Suprapubic skin (tissue), 4 donors: ENCODE measurements at regions not wholly inside any gene's neighbourhood (a gene's known extent, or its start where the extent isn't known, plus 50 kb on each side); places are given as distances from the start of the nearest gene placed in this dataset.

Experiments used
- DNase-seq, 2 donors: peaks; one replicate each; pipeline ENCODE4 v3.0.0-alpha.2; 2019; ENCODE audit warnings: low spot score in 2 of 2
- H3K27ac ChIP-seq: fragments of 200-600 bp; sonication (generic); one replicate; pipeline ENCODE4 v1.5.1; 2019
- H3K27me3 ChIP-seq: fragments of 200-600 bp; sonication (generic); one replicate; pipeline ENCODE4 v1.5.1; 2019
- H3K36me3 ChIP-seq: fragments of 200-600 bp; sonication (generic); one replicate; pipeline ENCODE4 v1.5.1; 2019
- H3K4me1 ChIP-seq: fragments of 200-600 bp; sonication (generic); one replicate; pipeline ENCODE4 v1.5.1; 2019
- H3K4me3 ChIP-seq: fragments of 200-600 bp; sonication (generic); one replicate; pipeline ENCODE4 v1.5.1; 2019; ENCODE audit warnings: mild to moderate bottlenecking
- H3K9me3 ChIP-seq: fragments of 200-600 bp; sonication (generic); one replicate; pipeline ENCODE4 v1.5.1; 2019
- CTCF ChIP-seq, 2 donors: fragments of 200-600 bp in 1 of 2; fragments of 450-650 bp in 1 of 2; sonication (generic) in 1 of 2; IDR thresholded peaks; one replicate each; pipeline ENCODE4 v1.5.1; 2016 to 2019; ENCODE audit warnings: antibody characterized with exemption in 2 of 2, mild to moderate bottlenecking in 1 of 2, moderate library complexity in 1 of 2
- EP300 ChIP-seq: sonication (generic); formaldehyde crosslinking; IDR thresholded peaks from one replicate; pipeline ENCODE4 v1.6.1; 2017; ENCODE audit warnings: antibody characterized with exemption
- POLR2A ChIP-seq, 2 donors: fragments of 450-650 bp; IDR thresholded peaks; one replicate each; pipeline ENCODE4 v1.6.1; 2017; ENCODE audit warnings: antibody characterized with exemption in 2 of 2, mild to moderate bottlenecking in 2 of 2, moderate library complexity in 2 of 2
- POLR2AphosphoS5 ChIP-seq, 3 donors: sonication (generic); formaldehyde crosslinking; IDR thresholded peaks; one replicate each; pipeline ENCODE4 v1.6.1; 2017; ENCODE audit warnings: antibody characterized with exemption in 3 of 3
- WGBS: methylation state at CpG from one replicate; pipeline ENCODE4 v1.1.5; 2018; 5-methylcytosine and 5-hydroxymethylcytosine counted together

GRCh38 chr9:27625751-27626150, 52.5 kb upstream of the C9orf72 start:
- Histone ChIP-seq H3K9me3 (no peaks in the 10 kb centered on the region), H3K36me3 (no peaks in the 10 kb centered on the region), H3K4me1 (no peaks in the 10 kb centered on the region), H3K4me3 (no peak overlapping the region), H3K27ac (no peak overlapping the region), H3K27me3 (no peaks in the 10 kb centered on the region)
- TF ChIP-seq CTCF (IDR thresholded peaks at IDR 0.05): no peak
- TF ChIP-seq POLR2A (IDR thresholded peaks at IDR 0.05): no peak
- TF ChIP-seq EP300: no peak
- TF ChIP-seq POLR2AphosphoS5 (IDR thresholded peaks at IDR 0.05): no peak
- DNase-seq: no peak
- WGBS: 24% methylated on average over 2 of the region's 2 CpGs

DNA sequence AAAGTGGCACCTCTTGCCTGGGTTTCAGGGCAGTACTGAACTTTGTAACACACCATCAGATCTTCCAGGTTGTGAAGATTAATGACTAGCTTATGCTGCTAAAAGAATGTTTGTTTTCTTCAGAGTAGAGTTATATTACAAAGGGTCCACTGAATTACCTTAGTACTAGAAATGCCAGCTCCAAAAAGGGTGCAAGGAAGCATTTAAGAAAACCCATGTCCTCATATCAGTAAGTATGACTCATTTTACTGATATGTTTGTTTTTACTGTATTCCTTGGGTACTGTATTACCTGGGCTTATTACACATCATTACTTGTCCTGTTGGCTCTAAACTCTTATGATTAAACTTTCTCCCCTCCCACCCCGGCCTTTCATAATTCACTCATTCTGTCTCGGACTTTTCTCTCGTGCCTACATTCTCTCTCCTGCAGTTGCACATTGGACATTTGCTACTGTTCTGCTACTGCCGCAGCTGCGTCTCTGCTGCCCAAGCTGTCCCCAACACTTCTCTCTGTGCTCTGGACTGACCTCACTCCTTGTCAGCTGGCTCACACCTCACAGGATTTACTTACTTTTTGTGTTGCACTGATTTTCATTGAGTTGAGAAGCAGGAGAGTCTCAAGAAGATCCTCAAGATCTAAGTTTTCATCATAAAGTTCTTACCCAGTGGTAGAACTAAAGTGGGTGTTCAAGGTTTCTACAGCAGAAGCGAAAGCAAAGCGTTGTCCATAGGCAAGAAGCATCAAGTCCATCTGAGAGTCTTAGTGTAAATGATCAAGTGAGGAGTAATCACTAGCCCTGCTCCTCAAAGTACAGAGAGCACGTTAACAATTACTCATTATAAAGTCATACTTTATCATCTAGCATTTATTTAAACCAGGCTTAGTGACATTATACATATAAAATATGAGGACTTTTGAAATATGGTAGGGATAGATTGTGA, 53.2 kb upstream of the C9orf72 start:
- H3K9me3 ChIP-seq: no peaks in the 10 kb centered on the region
- no peaks in the 10 kb centered on the region for H3K4me1 ChIP-seq
- TF ChIP-seq CTCF (IDR thresholded peaks at IDR 0.05) (no peak), POLR2AphosphoS5 (IDR thresholded peaks at IDR 0.05) (no peak), POLR2A (IDR thresholded peaks at IDR 0.05) (no peak), EP300 (no peak)
- H3K36me3 ChIP-seq: no peaks in the 10 kb centered on the region
- H3K27me3 ChIP-seq: no peaks in the 10 kb centered on the region
- no peak overlapping the region for H3K27ac ChIP-seq
- DNase-seq: no peak
- WGBS: 67% methylated on average over 8 of the region's 8 CpGs
- H3K4me3 ChIP-seq: no peak overlapping the region

DNA sequence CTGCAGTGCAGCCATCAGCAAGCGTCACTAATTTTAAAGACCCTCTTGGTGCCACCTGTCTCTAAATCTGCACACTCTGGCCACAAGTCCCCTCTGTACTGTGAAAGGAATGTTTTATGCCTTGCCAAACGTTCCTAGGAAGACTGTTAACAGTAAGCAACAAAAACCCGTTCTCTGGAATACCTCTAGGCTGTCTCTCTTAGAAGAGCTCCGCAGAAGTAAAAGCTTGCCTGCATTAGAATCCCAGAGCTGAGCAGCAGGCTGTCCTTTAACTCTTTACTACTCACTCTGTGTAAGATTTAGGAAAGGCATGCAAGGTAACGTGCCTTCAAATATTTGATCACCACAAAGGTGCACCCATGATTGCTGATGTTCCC, 53.9 kb upstream of the C9orf72 start:
- Histone ChIP-seq H3K36me3 (no peaks in the 10 kb centered on the region), H3K27me3 (no peaks in the 10 kb centered on the region), H3K4me3 (no peak overlapping the region), H3K9me3 (no peaks in the 10 kb centered on the region), H3K4me1 (no peaks in the 10 kb centered on the region), H3K27ac (no peak overlapping the region)
- TF ChIP-seq EP300 (no peak), CTCF (IDR thresholded peaks at IDR 0.05) (no peak), POLR2A (IDR thresholded peaks at IDR 0.05) (no peak), POLR2AphosphoS5 (IDR thresholded peaks at IDR 0.05) (no peak)
- DNase-seq: no peak
- 27% methylated on average over 5 of the region's 5 CpGs for WGBS

- no peak for TF ChIP-seq POLR2A (IDR thresholded peaks at IDR 0.05)
- no peak for TF ChIP-seq CTCF (IDR thresholded peaks at IDR 0.05)
- TF ChIP-seq EP300: no peak
- TF ChIP-seq POLR2AphosphoS5 (IDR thresholded peaks at IDR 0.05): no peak
- Histone ChIP-seq H3K4me3 (no peak overlapping the region), H3K4me1 (no peaks in the 10 kb centered on the region), H3K9me3 (no peaks in the 10 kb centered on the region), H3K36me3 (no peaks in the 10 kb centered on the region), H3K27me3 (no peaks in the 10 kb centered on the region), H3K27ac (no peak overlapping the region)
- no peak for DNase-seq
Measured at GRCh38 chr9:27628311-27628710, 55.0 kb upstream of the C9orf72 start.

GRCh38 chr9:27629425-27629824, 56.1 kb upstream of the C9orf72 start:
- no peaks in the 10 kb centered on the region for H3K27me3 ChIP-seq
- no peaks in the 10 kb centered on the region for H3K9me3 ChIP-seq
- H3K4me3 ChIP-seq: no peak overlapping the region
- no peaks in the 10 kb centered on the region for H3K36me3 ChIP-seq
- 94% methylated on average over 2 of the region's 2 CpGs for WGBS
- H3K27ac ChIP-seq: no peak overlapping the region
- no peaks in the 10 kb centered on the region for H3K4me1 ChIP-seq
- DNase-seq: no peak
- TF ChIP-seq POLR2A (IDR thresholded peaks at IDR 0.05): no peak
- TF ChIP-seq EP300: no peak
- no peak for TF ChIP-seq POLR2AphosphoS5 (IDR thresholded peaks at IDR 0.05)
- TF ChIP-seq CTCF (IDR thresholded peaks at IDR 0.05): no peak
